ENCODE measurements at regions not wholly inside any gene's neighbourhood (a gene's known extent, or its start where the extent isn't known, plus 50 kb on each side); places are given as distances from the start of the nearest gene placed in this dataset.

- CTCF ChIA-PET: interaction anchor here (0.5 kb wide), 1 partner anchor 784 kb away, joined by 3 read pairs; no protein-coding TSS in a partner anchor
- DNase-seq (ENCODE audit: low spot score): no peak
- no peak for TF ChIP-seq CTCF (conservative IDR thresholded peaks at IDR 0.05; ENCODE audit: low read depth)
- no peak overlapping the region for H3K27ac ChIP-seq
- POLR2A ChIA-PET (ENCODE audit: low non-redundant PET): no interaction called here
Observed at GRCh38 chr5:28448791-28449190, 1410.4 kb upstream of the CDH9 start.

GRCh38 chr5:28430565-28431178 lies 1392.3 kb upstream of the CDH9 start:
- no peak for DNase-seq (ENCODE audit: low spot score)
- no peak overlapping the region for H3K27ac ChIP-seq
- ChIA-PET POLR2A (ENCODE audit: low non-redundant PET) (no interaction called here), CTCF (no interaction called here)
- no peak for TF ChIP-seq CTCF (conservative IDR thresholded peaks at IDR 0.05; ENCODE audit: low read depth)

GRCh38 chr5:28421141-28421540 lies 1382.8 kb upstream of the CDH9 start:
- CTCF ChIA-PET: no interaction called here
- no peak for DNase-seq (ENCODE audit: low spot score)
- POLR2A ChIA-PET (ENCODE audit: low non-redundant PET): no interaction called here
- H3K27ac ChIP-seq: no peak overlapping the region
- no peak for TF ChIP-seq CTCF (conservative IDR thresholded peaks at IDR 0.05; ENCODE audit: low read depth)

GRCh38 chr5:28415791-28416443 lies 1377.5 kb upstream of the CDH9 start:
- ChIA-PET POLR2A (ENCODE audit: low non-redundant PET) (no interaction called here), CTCF (no interaction called here)
- TF ChIP-seq CTCF (conservative IDR thresholded peaks at IDR 0.05; ENCODE audit: low read depth): no peak
- no peak overlapping the region for H3K27ac ChIP-seq
- DNase-seq (ENCODE audit: low spot score): no peak

- no peak for DNase-seq (ENCODE audit: low spot score)
- ChIA-PET POLR2A (ENCODE audit: low non-redundant PET) (no interaction called here), CTCF (interaction anchor here (0.7 kb wide), 1 partner anchor 24 kb away, joined by 3 read pairs; no protein-coding TSS in a partner anchor)
- no peak overlapping the region for H3K27ac ChIP-seq
- TF ChIP-seq CTCF (conservative IDR thresholded peaks at IDR 0.05; ENCODE audit: low read depth): no peak
Observed at GRCh38 chr5:28414619-28415018, 1376.2 kb upstream of the CDH9 start.

GRCh38 chr5:28408651-28409050 lies 1370.3 kb upstream of the CDH9 start:
- no peak overlapping the region for H3K27ac ChIP-seq
- TF ChIP-seq CTCF (conservative IDR thresholded peaks at IDR 0.05; ENCODE audit: low read depth): no peak
- ChIA-PET POLR2A (ENCODE audit: low non-redundant PET) (no interaction called here), CTCF (interaction anchor here (0.7 to 0.8 kb wide), 2 partner anchors 64 to 167 kb away, joined by 3 to 4 read pairs; no protein-coding TSS in a partner anchor)
- DNase-seq (ENCODE audit: low spot score): no peak
